Sigmoid colon (tissue), 4 donors: ENCODE measurements at regions not wholly inside any gene's neighbourhood (a gene's known extent, or its start where the extent isn't known, plus 50 kb on each side); places are given as distances from the start of the nearest gene placed in this dataset.

Experiments
- CTCF ChIP-seq, 4 experiments: fragments of 450-650 bp in 3 of 4; fragments of 200-600 bp in 1 of 4; IDR thresholded peaks; one replicate each; pipeline ENCODE4 v1.5.1; 2016 to 2019; ENCODE audit warnings: antibody characterized with exemption in 4 of 4, mild to moderate bottlenecking in 3 of 4, moderate library complexity in 2 of 4
- POLR2A ChIP-seq, 2 donors: fragments of 450-650 bp; IDR thresholded peaks; one replicate each; pipeline ENCODE4 v1.6.1; 2016; ENCODE audit warnings: antibody characterized with exemption in 2 of 2, mild to moderate bottlenecking in 2 of 2, moderate library complexity in 2 of 2
- POLR2AphosphoS5 ChIP-seq, 4 donors: sonication (generic); formaldehyde crosslinking; IDR thresholded peaks; one replicate each; pipeline ENCODE4 v1.6.1; 2017; ENCODE audit warnings: antibody characterized with exemption in 4 of 4

GRCh38 chr9:25353783-25354182 lies 324.5 kb downstream of the TUSC1 start:
- TF ChIP-seq POLR2A (IDR thresholded peaks at IDR 0.05) (no peak), POLR2AphosphoS5 (IDR thresholded peaks at IDR 0.05) (no peak), CTCF (IDR thresholded peaks at IDR 0.05) (no peak)
